ENCODE measurements at regions not wholly inside any gene's neighbourhood (a gene's known extent, or its start where the extent isn't known, plus 50 kb on each side); places are given as distances from the start of the nearest gene placed in this dataset.

- TF ChIP-seq POLR2A (IDR thresholded peaks at IDR 0.05) (no peak), CTCF (IDR thresholded peaks at IDR 0.05 in 4 of 5, conservative IDR thresholded peaks at IDR 0.05 in 1 of 5) (no peak)
Measured at GRCh38 chr1:113252166-113252565, 138.1 kb upstream of the MAGI3 start.
